ENCODE measurements at regions not wholly inside any gene's neighbourhood (a gene's known extent, or its start where the extent isn't known, plus 50 kb on each side); places are given as distances from the start of the nearest gene placed in this dataset.
"Not testable (repeated sequence)": the region's sequence is repeated elsewhere in the genome, so short reads cannot be mapped to it uniquely, and the experiment has no call there.

DNA sequence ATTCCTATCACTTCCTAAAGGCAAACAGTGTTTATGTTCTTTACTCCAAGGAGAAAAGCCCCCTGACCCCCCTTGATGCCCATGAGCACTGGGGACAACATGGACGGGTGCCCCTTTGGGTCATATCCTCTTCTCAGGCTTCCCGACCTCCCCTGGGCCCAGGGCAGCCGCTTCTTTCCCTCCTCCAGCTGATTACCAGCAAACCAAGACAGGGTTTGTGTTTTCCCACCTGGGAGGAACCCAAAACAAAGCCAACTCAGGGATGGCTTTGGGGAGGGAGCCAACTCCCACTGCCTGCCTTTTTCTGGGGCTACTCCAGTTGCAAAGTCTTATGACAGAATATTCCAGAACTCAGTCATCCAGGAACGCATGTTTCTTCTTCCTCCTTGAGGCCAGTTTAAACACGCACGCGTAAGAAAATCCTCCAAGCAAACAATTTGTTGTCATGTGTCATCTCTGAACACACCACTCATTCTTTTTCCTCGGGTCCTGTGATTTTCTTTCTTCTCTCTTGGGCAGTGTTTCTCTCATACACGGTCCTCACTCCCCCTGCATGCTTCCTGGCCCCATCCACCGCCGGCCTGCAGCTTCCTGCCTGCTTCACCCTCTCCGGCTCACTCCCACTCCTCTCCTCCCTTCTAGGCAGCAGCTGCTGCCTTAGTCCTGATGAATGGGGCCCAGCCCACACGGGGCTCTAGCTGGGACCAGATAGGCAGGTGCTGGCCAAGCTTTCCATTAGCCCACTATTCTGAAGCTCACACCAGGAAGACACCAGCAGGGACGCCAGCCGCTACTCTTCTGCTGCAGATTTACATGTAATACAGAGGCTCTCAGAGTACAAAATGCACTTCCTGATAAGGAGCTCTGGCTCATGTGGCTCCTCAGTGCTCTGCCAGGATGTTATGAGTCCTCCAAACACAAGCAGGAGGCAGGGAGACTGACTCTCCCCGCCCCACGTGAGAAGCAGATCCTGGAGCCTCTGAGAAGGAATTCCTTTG, 116.7 kb upstream of the VOPP1 start:
- H3K27me3 Mint-ChIP-seq, result peaks cover 7 to 20% (median 16%) of the 10 kb centered on the region in 3 donors
- H3K4me1 Mint-ChIP-seq; H3K27ac Mint-ChIP-seq; H3K36me3 Mint-ChIP-seq; H3K4me3 Mint-ChIP-seq; DNase-seq; H3K9me3 Mint-ChIP-seq; ATAC-seq (ENCODE audit: low read depth in 2 of 2): not testable (repeated sequence)

DNA sequence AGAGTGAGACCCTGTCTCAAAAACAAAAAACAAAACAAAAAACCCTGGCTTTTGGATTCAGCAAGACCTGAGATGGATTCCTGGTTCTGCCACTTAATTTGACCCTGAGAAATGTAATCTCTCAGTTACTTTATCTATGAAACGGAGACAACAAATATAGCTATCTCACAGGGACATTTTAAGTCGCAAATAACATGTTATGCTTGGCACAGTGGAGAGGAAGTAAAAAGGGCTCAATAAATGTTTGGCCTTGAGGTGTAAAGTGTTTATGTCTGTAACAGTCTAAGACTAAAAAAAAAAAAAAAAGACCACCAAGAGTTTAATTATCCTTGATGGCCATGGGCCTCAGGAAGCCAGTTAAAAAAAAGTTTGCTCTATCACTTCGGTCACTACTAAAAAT, 116.0 kb upstream of the VOPP1 start:
- not testable (repeated sequence) for DNase-seq; H3K4me3 Mint-ChIP-seq; H3K36me3 Mint-ChIP-seq; H3K9me3 Mint-ChIP-seq; H3K27ac Mint-ChIP-seq; H3K4me1 Mint-ChIP-seq; ATAC-seq (ENCODE audit: low read depth in 2 of 2)
- H3K27me3 Mint-ChIP-seq, result peaks cover 7 to 26% (median 18%) of the 10 kb centered on the region in 3 donors

DNA sequence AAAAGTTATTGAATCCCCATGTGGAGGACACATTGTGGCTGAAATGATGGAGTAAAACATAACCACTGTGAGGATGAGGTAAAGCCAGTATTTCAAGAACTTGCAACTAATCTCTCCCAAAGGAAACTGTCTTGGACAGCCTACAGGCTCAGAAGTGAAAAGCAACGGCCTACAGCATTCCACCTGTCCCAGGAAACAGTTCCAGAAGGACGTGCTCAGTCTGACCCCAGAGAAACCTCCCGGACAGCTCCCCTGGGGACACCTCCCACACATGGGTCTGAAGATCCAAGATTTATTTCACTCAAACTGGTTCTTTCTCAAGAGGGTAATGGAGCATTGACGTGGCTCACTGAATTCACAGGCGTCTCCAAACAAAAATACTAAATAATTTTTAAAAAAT, 115.0 kb upstream of the VOPP1 start:
- peaks cover 7 to 29% (median 18%) of the 10 kb centered on the region in 3 donors for H3K27me3 Mint-ChIP-seq
- not testable (repeated sequence) for DNase-seq; H3K9me3 Mint-ChIP-seq; H3K4me3 Mint-ChIP-seq; ATAC-seq (ENCODE audit: low read depth in 2 of 2); H3K27ac Mint-ChIP-seq; H3K36me3 Mint-ChIP-seq; H3K4me1 Mint-ChIP-seq

DNA sequence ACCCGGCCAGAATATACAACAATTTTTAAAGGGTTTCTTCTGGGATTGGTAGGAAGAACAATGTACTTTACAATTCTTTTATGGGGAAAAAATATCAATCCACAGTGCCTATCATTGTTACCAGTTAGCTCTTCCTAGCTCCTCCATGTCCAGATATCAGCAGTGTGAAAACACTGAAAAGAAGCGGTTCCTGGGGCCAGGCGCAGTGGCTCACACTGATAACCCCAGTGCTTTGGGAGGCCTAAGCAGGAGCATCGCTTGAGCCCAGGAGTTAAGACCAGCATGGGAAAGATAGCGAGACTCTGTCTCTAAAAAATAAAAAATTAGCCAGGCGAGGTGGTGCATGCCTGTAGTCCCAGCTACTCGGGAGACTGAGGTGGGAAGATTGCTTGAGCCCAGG, 114.5 kb upstream of the VOPP1 start:
- peaks cover 7 to 29% (median 18%) of the 10 kb centered on the region in 3 donors for H3K27me3 Mint-ChIP-seq
- H3K9me3 Mint-ChIP-seq; H3K4me3 Mint-ChIP-seq; H3K36me3 Mint-ChIP-seq; H3K27ac Mint-ChIP-seq; H3K4me1 Mint-ChIP-seq; DNase-seq; ATAC-seq (ENCODE audit: low read depth in 2 of 2): not testable (repeated sequence)

DNA sequence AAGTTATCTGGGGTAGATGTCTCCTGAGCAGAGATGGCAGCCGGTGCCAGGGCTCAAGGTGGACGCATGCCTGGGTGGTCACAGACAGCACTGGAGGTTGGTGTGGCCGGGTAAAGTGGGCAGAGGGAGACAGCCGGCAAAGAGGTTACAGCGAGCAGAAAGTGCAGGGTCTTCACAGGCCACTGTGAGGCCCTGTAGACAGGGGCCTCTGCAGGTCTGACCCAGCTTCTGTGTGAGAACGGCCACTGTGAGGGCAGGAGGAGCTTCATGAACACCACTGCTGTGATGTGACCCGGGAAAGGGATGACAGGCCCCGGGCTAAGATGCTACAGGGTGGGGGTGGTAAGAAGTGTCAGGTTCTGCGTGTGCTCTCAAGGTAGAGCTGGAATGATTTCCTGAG, 111.2 kb upstream of the VOPP1 start:
- not testable (repeated sequence) for H3K27ac Mint-ChIP-seq; H3K4me3 Mint-ChIP-seq; ATAC-seq (ENCODE audit: low read depth in 2 of 2); H3K4me1 Mint-ChIP-seq; DNase-seq; H3K9me3 Mint-ChIP-seq; H3K36me3 Mint-ChIP-seq
- H3K27me3 Mint-ChIP-seq, result peaks cover under 1 to 19% (median 14%) of the 10 kb centered on the region in 3 donors

DNA sequence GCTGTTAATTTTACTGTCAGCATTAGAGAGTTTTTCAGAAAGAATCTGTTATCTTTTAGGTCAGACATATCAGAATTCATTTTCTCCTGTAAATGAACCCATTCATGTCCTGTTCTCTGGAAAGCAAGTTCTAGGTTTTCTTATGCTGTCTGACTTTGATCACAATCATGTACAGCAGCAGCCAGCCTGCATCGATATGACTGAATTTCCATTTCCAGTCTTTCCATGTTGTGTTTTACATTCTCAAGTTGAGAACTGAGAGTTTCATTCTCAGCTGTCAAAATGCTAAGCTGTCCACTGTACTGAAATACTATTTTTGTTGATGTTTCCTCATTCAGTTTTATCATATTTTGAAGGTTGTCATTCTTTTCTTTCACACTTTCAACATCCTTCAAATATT, 103.3 kb upstream of the VOPP1 start:
- not testable (repeated sequence) for DNase-seq; H3K27me3 Mint-ChIP-seq; ATAC-seq (ENCODE audit: low read depth in 2 of 2); H3K36me3 Mint-ChIP-seq; H3K4me1 Mint-ChIP-seq; H3K4me3 Mint-ChIP-seq; H3K27ac Mint-ChIP-seq; H3K9me3 Mint-ChIP-seq

DNA sequence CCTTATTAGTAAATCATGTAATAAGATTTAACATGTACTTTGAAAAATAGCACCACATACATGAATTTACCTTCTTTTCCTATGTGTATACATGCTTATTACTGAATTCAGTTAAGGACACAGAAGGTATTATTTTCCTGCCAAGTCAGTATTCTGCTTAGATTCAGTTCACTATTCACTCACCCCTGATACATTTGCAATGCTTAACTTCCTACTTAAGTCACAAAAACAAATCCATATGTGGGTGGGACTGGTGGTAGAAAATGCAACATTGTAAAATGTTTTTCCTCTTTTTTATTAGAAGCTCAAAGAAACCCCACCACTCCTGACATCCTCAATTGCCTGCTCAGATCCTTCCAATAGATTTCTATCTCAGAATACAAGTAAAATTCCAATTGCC, 101.2 kb upstream of the VOPP1 start:
- H3K27me3 Mint-ChIP-seq; H3K4me3 Mint-ChIP-seq; H3K36me3 Mint-ChIP-seq; H3K27ac Mint-ChIP-seq; H3K9me3 Mint-ChIP-seq; H3K4me1 Mint-ChIP-seq; DNase-seq; ATAC-seq (ENCODE audit: low read depth in 2 of 2): not testable (repeated sequence)

DNA sequence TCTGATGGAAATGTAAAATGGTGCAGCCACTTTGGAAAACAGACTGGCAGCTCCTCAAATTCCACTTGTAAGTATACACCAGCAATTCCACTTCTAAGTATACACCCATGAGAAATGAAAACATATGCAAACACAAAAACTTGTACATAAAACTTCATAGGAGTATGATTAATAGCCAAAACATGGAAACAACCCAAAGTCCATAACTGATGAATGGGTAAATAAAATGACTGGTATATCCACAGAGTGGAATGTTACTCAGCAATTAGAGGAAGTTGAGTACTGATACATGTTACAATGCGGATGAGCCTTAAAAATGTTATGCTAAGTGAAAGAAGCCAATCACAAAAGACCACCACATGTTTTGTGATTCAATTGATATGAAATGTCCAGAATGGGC, 99.8 kb upstream of the VOPP1 start:
- not testable (repeated sequence) for H3K27me3 Mint-ChIP-seq; H3K4me3 Mint-ChIP-seq; H3K27ac Mint-ChIP-seq; DNase-seq; H3K4me1 Mint-ChIP-seq; ATAC-seq (ENCODE audit: low read depth in 2 of 2); H3K36me3 Mint-ChIP-seq; H3K9me3 Mint-ChIP-seq

DNA sequence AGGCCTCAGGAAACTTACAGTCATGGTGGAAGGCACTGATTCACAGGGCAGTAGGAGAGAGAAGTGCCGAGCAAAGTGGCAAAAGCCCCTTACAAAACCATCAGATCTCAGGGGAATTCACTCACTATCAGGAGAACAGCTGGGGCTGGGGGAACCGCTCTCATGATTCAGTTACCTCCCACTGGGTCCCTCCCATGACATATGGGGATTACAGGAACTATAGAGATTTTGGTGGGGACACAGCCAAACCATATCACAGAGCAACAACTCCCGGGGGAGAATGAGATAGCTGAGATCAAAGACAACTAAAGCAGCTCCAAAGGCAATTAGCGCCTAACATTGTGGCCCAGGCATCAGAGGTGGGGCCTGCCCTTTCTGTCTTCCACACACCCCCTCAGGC, 85.4 kb upstream of the VOPP1 start:
- DNase-seq (no peak), ATAC-seq (ENCODE audit: low read depth in 2 of 2) (no peak)
- H3K27ac Mint-ChIP-seq, result no peak overlapping the region
- H3K4me3 Mint-ChIP-seq, result no peak overlapping the region
- H3K9me3 Mint-ChIP-seq, result no peaks in the 10 kb centered on the region
- peaks cover 0 to 9% (median 1%) of the 10 kb centered on the region in 3 donors for H3K27me3 Mint-ChIP-seq
- peaks cover 0 to 5% (median 0%) of the 10 kb centered on the region in 3 donors for H3K4me1 Mint-ChIP-seq
- no peaks in the 10 kb centered on the region for H3K36me3 Mint-ChIP-seq

DNA sequence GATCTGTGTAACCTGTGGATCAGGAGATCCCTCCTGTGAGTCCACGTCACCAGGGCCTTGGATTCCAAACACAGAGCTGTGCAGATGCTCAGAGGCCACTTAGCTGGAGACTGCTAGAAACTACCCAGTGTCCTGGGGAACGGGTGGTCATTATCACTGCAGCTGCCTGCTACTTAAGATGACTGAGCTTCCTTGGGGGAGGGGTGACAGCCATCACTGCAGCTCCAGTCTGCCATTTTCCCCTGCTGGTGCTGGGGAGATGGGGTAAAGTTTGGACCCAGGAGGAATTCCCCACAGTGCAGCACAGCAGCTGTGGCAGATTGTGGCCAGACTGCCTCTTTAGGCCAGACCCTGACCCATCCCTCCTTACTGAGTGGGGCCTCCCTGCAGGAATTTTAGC, 78.8 kb upstream of the VOPP1 start:
- Mint-ChIP-seq H3K4me3 (no peak overlapping the region), H3K36me3 (no peaks in the 10 kb centered on the region), H3K27me3 (peaks cover 5 to 32% (median 23%) of the 10 kb centered on the region in 3 donors), H3K27ac (no peak overlapping the region), H3K9me3 (no peaks in the 10 kb centered on the region), H3K4me1 (no peaks in the 10 kb centered on the region)
- ATAC-seq (ENCODE audit: low read depth in 2 of 2) (no peak), DNase-seq (no peak)

DNA sequence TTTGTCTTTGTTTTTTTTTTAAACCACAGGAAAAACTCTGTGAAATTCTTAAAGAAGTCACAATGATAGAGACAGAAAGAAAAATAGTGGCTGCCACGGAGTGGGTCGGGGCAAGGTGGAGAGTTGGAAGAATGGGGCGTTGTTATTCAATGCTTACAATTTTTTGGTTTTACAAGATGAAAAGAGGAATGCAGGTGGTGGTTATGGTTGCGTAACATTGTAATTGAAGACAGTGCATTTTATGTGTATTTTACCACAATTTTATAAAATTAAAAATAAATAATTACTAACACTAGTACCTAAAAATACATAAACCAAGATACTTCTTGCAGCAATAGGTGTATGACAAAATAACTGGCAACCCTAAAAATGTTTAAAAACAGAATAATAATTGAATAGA, 76.9 kb upstream of the VOPP1 start:
- Mint-ChIP-seq H3K4me1 (no peaks in the 10 kb centered on the region), H3K9me3 (no peaks in the 10 kb centered on the region), H3K27me3 (peaks cover 5 to 32% (median 23%) of the 10 kb centered on the region in 3 donors), H3K4me3 (no peak overlapping the region), H3K27ac (no peak overlapping the region), H3K36me3 (no peaks in the 10 kb centered on the region)
- ATAC-seq (ENCODE audit: low read depth in 2 of 2), result no peak
- no peak for DNase-seq

DNA sequence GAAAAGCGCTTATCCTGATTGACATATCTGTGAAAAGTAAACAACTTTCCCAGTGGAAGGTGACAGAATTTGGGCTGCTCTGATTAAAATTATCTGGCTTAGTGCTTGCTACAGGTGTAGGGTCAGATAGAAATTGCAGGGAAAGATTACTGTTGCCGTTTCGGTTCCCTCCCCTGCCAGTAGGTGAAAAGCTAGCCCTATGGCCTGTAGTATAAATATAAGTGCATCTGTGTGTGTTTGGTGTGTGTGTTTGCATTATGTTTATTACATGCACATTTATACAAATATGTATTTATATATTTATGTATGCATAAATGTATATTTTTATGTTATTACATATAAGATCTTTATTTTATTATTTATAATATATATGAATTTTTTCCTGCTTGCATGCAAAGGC, 72.3 kb upstream of the VOPP1 start:
- no peak overlapping the region for H3K27ac Mint-ChIP-seq
- no peak overlapping the region for H3K4me3 Mint-ChIP-seq
- ATAC-seq (ENCODE audit: low read depth in 2 of 2), result no peak
- H3K9me3 Mint-ChIP-seq, result peaks cover 0 to 10% (median 6%) of the 10 kb centered on the region in 7 donors
- no peaks in the 10 kb centered on the region for H3K36me3 Mint-ChIP-seq
- H3K27me3 Mint-ChIP-seq, result peaks cover 0 to 12% (median 0%) of the 10 kb centered on the region in 3 donors
- DNase-seq, result no peak
- peaks cover 0 to 6% (median 4%) of the 10 kb centered on the region in 3 donors for H3K4me1 Mint-ChIP-seq

DNA sequence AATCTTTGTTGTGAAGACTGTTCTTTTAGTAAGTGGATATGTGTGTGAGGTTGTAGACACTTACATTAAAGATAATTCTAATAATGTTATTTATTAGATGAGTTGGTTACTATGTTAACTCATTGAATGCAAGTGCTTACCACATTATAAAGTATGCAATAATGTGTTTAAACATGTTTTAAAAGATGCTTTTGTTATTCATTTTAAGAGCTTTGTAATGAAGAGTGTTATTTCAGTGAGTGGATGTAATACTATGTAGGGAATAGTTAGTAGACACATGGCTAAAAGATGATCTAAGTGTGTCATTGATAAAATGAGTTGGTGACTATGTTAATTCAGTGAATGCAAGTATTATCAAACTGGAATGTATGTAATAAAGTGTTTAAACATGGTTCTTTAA, 70.0 kb upstream of the VOPP1 start:
- no peaks in the 10 kb centered on the region for H3K36me3 Mint-ChIP-seq
- DNase-seq (no peak), ATAC-seq (ENCODE audit: low read depth in 2 of 2) (no peak)
- H3K27me3 Mint-ChIP-seq, result peaks cover 0 to 18% (median 0%) of the 10 kb centered on the region in 3 donors
- H3K27ac Mint-ChIP-seq, result no peak overlapping the region
- H3K4me1 Mint-ChIP-seq, result peaks cover 0 to 6% (median 4%) of the 10 kb centered on the region in 3 donors
- no peak overlapping the region for H3K4me3 Mint-ChIP-seq
- H3K9me3 Mint-ChIP-seq, result peaks cover 0 to 11% (median 6%) of the 10 kb centered on the region in 7 donors

DNA sequence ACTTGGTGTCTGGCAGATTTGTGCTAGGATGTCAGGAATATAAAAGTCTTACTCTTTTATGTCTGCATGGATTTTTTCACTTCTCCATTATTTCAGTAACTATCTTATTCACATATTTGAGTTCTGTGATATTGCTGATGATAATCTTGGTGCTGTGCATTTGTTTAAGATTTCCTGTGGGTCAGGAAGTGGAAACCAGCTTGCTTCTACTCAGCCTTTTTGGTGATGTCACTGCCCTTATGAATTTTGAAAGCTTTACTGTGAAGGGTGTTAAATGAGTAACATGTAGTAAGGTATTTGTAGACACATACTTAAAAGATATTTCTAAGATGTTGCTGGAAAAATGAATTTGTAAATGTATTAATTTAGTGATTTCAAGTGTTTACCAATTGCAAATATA, 69.5 kb upstream of the VOPP1 start:
- Mint-ChIP-seq H3K4me1 (peaks cover 0 to 6% (median 4%) of the 10 kb centered on the region in 3 donors), H3K9me3 (peaks cover 0 to 11% (median 6%) of the 10 kb centered on the region in 7 donors), H3K4me3 (no peak overlapping the region), H3K36me3 (no peaks in the 10 kb centered on the region), H3K27me3 (peaks cover 0 to 18% (median 0%) of the 10 kb centered on the region in 3 donors), H3K27ac (no peak overlapping the region)
- DNase-seq, result no peak
- no peak for ATAC-seq (ENCODE audit: low read depth in 2 of 2)
